Epithelial cell of esophagus (primary cell): ENCODE measurements at regions not wholly inside any gene's neighbourhood (a gene's known extent, or its start where the extent isn't known, plus 50 kb on each side); places are given as distances from the start of the nearest gene placed in this dataset.
A peak's percentile ranks its signal among the peaks of the same experiment; 100 is the strongest.

ENCODE experiments used
- DNase-seq: peaks from one replicate; pipeline ENCODE4 v3.0.0; 2010; ENCODE audit warnings: low read depth
- H3K4me3 ChIP-seq: 2 replicates; pipeline ENCODE4 v1.5.1; 2011; ENCODE audit warnings: mild to moderate bottlenecking, low read length, control low read depth
- CTCF ChIP-seq: IDR thresholded peaks from 2 replicates; pipeline ENCODE4 v1.5.1; 2011; ENCODE audit warnings: low read depth, mild to moderate bottlenecking, low read length, control low read depth, inconsistent platforms; ENCODE audit not compliant: insufficient read depth; ENCODE audit errors: missing control alignments

- H3K4me3 ChIP-seq: no peak overlapping the region
- no peak for TF ChIP-seq CTCF
- no peak for DNase-seq
Measured at GRCh38 chr4:124030147-124030546, 633.6 kb downstream of the SPRY1 start.

- no peak for TF ChIP-seq CTCF
- no peak for DNase-seq
- no peak overlapping the region for H3K4me3 ChIP-seq
Measured at GRCh38 chr4:124032035-124032434, 635.4 kb downstream of the SPRY1 start.

- no peak for TF ChIP-seq CTCF
- no peak overlapping the region for H3K4me3 ChIP-seq
- DNase-seq: no peak
Measured at GRCh38 chr4:124035364-124036041, 638.9 kb downstream of the SPRY1 start.

GRCh38 chr4:124037236-124037635 lies 640.6 kb downstream of the SPRY1 start:
- no peak for DNase-seq
- no peak for TF ChIP-seq CTCF
- H3K4me3 ChIP-seq: no peak overlapping the region

GRCh38 chr4:124044330-124044729 lies 647.7 kb downstream of the SPRY1 start:
- DNase-seq: peak; percentile 20
- no peak overlapping the region for H3K4me3 ChIP-seq
- TF ChIP-seq CTCF: no peak

- no peak for TF ChIP-seq CTCF
- H3K4me3 ChIP-seq: no peak overlapping the region
- peak; percentile 49 for DNase-seq
Measured at GRCh38 chr4:124044867-124045266, 648.3 kb downstream of the SPRY1 start.

- no peak for DNase-seq
- no peak overlapping the region for H3K4me3 ChIP-seq
- TF ChIP-seq CTCF: no peak
Measured at GRCh38 chr4:124046190-124046589, 649.6 kb downstream of the SPRY1 start.
